Heart left ventricle (tissue), 16 donors: ENCODE measurements at regions not wholly inside any gene's neighbourhood (a gene's known extent, or its start where the extent isn't known, plus 50 kb on each side); places are given as distances from the start of the nearest gene placed in this dataset.

ENCODE experiments used
- ATAC-seq, 4 donors: fragments of 200-7000 bp; cut with Tn5 transposase; one replicate each; pipeline ENCODE4 v1.9.1; 2020 to 2022; ENCODE audit warnings: moderate library complexity in 4 of 4, mild to moderate bottlenecking in 3 of 4, moderate number of reproducible peaks in 1 of 4
- DNase-seq, 5 donors: peaks; one replicate each; pipeline ENCODE4 v3.0.0-alpha.2; 2020
- H3K27ac ChIP-seq, 12 donors: fragments of 200-600 bp; sonication (generic) in 4 of 12; one replicate each; pipeline versions ENCODE4 v1.5.0 to v1.8.0; 2016 to 2022; ENCODE audit warnings: mild to moderate bottlenecking in 2 of 12
- H3K27me3 ChIP-seq, 9 donors: fragments of 200-600 bp; sonication (generic) in 2 of 9; one replicate each; pipeline versions ENCODE4 v1.5.1 to v1.8.0; 2016 to 2022; ENCODE audit warnings: mild to moderate bottlenecking in 3 of 9
- H3K36me3 ChIP-seq, 9 donors: fragments of 200-600 bp; sonication (generic) in 2 of 9; one replicate each; pipeline versions ENCODE4 v1.5.0 to v1.8.0; 2018 to 2022; ENCODE audit warnings: mild to moderate bottlenecking in 2 of 9
- H3K4me1 ChIP-seq, 12 donors: fragments of 200-600 bp; sonication (generic) in 4 of 12; one replicate each; pipeline versions ENCODE4 v1.5.0 to v1.8.0; 2016 to 2022; ENCODE audit warnings: mild to moderate bottlenecking in 3 of 12
- H3K4me3 ChIP-seq, 12 donors: fragments of 200-600 bp; sonication (generic) in 4 of 12; one replicate each; pipeline versions ENCODE4 v1.5.0 to v1.8.0; 2017 to 2022; ENCODE audit warnings: mild to moderate bottlenecking in 9 of 12, moderate library complexity in 4 of 12
- H3K9me3 ChIP-seq, 12 donors: fragments of 200-600 bp; sonication (generic) in 4 of 12; one replicate each; pipeline versions ENCODE4 v1.5.0 to v1.8.0; 2016 to 2022; ENCODE audit warnings: mild to moderate bottlenecking in 1 of 12
- POLR2A ChIP-seq, 2 donors: fragments of 450-650 bp; IDR thresholded peaks; one replicate each; pipeline ENCODE4 v1.6.1; 2017; ENCODE audit warnings: antibody characterized with exemption in 2 of 2, mild to moderate bottlenecking in 2 of 2, moderate library complexity in 2 of 2
- WGBS, 4 donors: extraction: QIAGEN DNeasy Blood & Tissue Kit in 2 of 4; methylation state at CpG; one replicate each; pipeline versions ENCODE4 v1.1.5 to v1.1.7; 2013 to 2018; 5-methylcytosine and 5-hydroxymethylcytosine counted together
- intact Hi-C, 10 donors: fragments of 100-400 bp; cut with DNase I; formaldehyde crosslinking; loops; one replicate each; pipeline versions ENCODE4 v1.11.1 to v1.14.2; 2022
- TF ChIP-seq, protein P1 (sequence below), 12 donors: fragments of 200-600 bp; sonication (generic) in 4 of 12; IDR thresholded peaks; one replicate each; pipeline versions ENCODE4 v1.5.0 to v1.8.0; 2018 to 2022; ENCODE audit warnings: antibody characterized with exemption in 12 of 12, mild to moderate bottlenecking in 5 of 12
- donor health status: ischemic (EF 13 %, LVEDD 7.1; RV severe dilation, severe dysfunction).
- donor health status: healthy with polysubstance abuse.
- donor health status: DM: no; HTN: yes; CAD: no.
- donor health status: DM: no; HTN: no; CAD: no.
- donor health status: ischemic (EF 25% LVEDD 6.9; RV normal size, moderate dysfunction).
- donor health status: ischemic (EF 25% LVEDD 5.7; RV mildly dilated, moderate dysfunction).
- donor health status: healthy.
- donor health status: DM: yes; HTN: yes; CAD: no.
- donor health status: ischemic (EF 35%, LVEDD 5.7; RV mildly dilated, moderate dysfunction).
- donor health status: nonischemic (EF 11% LVEDD 7.7; RV severe dilation, severe dysfunction).
- donor health status: DM: yes; HTN: yes; CAD: no.
- donor health status: PGD.
- donor health status: ischemic (EF 29% LVEDD 5.4; RV normal size, mild dysfunction).
- donor health status: nonischemic (EF 23%, LVEDD 6.1; RV moderate dilation, normal function).

DNA sequence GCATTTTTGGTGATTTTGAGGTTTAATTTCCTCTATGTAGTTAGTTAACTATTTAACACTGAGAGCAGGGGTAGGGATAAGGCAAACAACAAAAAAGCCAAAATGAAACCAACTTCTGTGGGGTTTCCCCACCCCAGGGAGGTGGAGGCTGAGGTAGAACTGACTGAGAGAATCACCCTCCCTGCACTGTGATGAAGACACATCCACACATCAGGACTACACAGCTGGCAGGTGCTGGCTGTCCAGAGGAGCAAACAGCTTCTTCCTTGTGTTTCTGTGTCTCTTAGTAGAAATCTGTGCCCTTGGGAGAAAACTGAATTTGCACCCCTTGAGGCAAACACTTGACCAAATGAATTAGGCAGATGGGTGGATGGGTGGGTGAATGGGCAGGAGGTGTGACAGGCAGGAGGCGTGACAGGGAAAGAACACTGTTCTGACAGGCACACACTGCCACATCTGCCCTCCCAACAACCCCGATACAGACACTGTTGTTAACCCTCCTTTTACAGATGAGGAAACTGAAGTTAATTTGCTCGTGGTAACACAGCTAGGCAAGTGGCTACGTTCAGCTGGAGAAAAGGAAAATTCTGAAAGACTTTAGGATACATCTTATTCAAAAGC, 62.9 kb upstream of the AMZ2 start:
- no peak for TF ChIP-seq POLR2A (IDR thresholded peaks at IDR 0.05)
- TF ChIP-seq, protein P1, sequence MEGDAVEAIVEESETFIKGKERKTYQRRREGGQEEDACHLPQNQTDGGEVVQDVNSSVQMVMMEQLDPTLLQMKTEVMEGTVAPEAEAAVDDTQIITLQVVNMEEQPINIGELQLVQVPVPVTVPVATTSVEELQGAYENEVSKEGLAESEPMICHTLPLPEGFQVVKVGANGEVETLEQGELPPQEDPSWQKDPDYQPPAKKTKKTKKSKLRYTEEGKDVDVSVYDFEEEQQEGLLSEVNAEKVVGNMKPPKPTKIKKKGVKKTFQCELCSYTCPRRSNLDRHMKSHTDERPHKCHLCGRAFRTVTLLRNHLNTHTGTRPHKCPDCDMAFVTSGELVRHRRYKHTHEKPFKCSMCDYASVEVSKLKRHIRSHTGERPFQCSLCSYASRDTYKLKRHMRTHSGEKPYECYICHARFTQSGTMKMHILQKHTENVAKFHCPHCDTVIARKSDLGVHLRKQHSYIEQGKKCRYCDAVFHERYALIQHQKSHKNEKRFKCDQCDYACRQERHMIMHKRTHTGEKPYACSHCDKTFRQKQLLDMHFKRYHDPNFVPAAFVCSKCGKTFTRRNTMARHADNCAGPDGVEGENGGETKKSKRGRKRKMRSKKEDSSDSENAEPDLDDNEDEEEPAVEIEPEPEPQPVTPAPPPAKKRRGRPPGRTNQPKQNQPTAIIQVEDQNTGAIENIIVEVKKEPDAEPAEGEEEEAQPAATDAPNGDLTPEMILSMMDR (IDR thresholded peaks at IDR 0.05): no peak
- intact Hi-C loops: no loop called here
- Histone ChIP-seq H3K9me3 (no peaks in the 10 kb centered on the region), H3K4me1 (no peaks in the 10 kb centered on the region), H3K36me3 (no peaks in the 10 kb centered on the region), H3K27ac (peak overlapping the region in 1 of 12 donors; percentile 40), H3K27me3 (no peaks in the 10 kb centered on the region), H3K4me3 (peak overlapping the region in 1 of 12 donors; percentile 12)
- 88 to 95% (median 92%) methylated on average over 4 of the region's 4 CpGs for WGBS, 4 donors
- DNase-seq (no peak), ATAC-seq (no peak)

DNA sequence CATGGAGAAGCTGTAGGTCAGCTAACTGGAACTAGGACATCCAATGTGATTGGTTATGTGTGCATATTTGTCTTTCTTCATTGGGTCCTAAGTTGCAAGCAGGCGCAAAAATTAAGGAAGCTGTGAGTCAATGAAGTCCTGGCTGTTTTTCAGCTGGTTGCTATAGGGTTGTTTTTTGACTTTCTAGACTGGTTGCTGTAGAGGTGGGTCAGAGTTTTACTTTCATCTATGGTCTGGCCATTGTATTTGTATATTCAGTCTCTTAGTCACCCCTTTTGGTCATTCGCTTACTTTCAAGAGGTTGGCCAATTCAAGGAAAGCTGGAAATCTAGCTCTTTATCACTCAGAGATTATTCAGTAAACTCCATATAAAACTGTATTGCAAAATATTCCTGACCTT, 62.0 kb upstream of the AMZ2 start:
- H3K36me3 ChIP-seq: no peaks in the 10 kb centered on the region
- H3K9me3 ChIP-seq: no peaks in the 10 kb centered on the region
- no peaks in the 10 kb centered on the region for H3K4me1 ChIP-seq
- no peaks in the 10 kb centered on the region for H3K27me3 ChIP-seq
- intact Hi-C loops: no loop called here
- WGBS, 4 donors: 97% methylated on average over 2 of the region's 2 CpGs
- H3K4me3 ChIP-seq: no peak overlapping the region
- ATAC-seq (no peak), DNase-seq (no peak)
- TF ChIP-seq, protein P1 (IDR thresholded peaks at IDR 0.05): no peak
- no peak for TF ChIP-seq POLR2A (IDR thresholded peaks at IDR 0.05)
- H3K27ac ChIP-seq: no peak overlapping the region

DNA sequence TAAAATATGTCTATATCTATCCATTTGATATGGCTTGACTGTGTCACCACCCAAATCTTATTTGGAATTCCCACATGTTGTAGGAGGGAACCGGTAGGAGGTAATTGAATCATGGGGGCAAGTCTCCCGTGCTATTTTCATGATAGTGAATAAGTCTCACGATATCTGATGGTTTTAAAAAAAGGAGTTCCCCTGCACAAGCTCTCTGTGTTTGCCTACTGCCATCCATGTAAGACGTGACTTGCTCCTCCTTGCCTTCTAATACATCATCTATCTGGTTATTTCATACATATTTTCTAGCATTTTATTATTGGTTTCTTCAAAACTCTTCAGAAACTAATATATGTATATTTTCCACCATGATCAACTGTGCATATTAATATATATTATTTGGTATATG, 57.3 kb upstream of the AMZ2 start:
- H3K4me3 ChIP-seq: no peak overlapping the region
- no peak overlapping the region for H3K27ac ChIP-seq
- peaks cover 0 to 10% (median 3%) of the 10 kb centered on the region in 9 donors for H3K27me3 ChIP-seq
- no peak for DNase-seq
- H3K4me1 ChIP-seq: no peaks in the 10 kb centered on the region
- TF ChIP-seq, protein P1 (IDR thresholded peaks at IDR 0.05): no peak
- no peak for TF ChIP-seq POLR2A (IDR thresholded peaks at IDR 0.05)
- H3K9me3 ChIP-seq: no peaks in the 10 kb centered on the region
- 89 to 90% (median 89%) methylated on average over 4 of the region's 4 CpGs for WGBS, 4 donors
- no peak for ATAC-seq
- H3K36me3 ChIP-seq: no peaks in the 10 kb centered on the region
- intact Hi-C loops: no loop called here

DNA sequence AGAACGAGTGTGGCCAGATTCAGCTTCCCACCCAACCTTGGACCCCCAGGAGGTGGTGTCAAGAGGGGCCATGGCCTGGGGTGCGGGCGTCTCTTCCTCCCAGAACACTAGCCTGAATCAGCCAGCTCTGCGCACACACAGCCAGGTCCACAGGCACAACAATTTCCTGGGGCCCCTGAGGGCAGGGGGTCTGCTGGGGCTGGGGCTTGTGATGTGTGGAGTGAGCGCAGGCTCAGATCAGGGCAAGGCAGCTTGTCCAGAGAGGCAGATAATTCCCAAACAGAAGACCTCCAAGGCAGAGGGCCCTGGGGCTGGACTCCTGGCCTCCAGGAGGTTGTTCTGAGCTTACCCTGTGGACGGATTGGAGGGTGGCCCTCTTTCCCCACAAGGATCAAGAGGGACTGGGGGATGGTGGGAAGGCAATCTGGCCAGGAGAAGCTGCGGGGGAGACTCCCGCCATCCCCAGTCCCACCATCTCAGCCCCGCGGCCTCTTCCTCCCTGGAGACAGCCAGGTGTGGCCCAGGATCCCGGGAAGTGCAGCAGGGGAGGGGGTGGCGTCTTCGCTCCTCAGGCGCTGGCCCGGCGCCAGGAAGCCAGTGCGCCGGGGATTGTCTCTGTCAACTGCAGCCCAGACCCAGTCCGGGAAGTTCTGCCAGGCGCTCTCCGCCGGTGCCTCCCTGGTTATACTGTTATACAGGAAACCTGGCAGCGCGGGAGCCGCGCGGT, 52.0 kb upstream of the AMZ2 start:
- Histone ChIP-seq H3K36me3 (no peaks in the 10 kb centered on the region), H3K27ac (no peak overlapping the region), H3K27me3 (peaks cover 32 to 58% (median 39%) of the 10 kb centered on the region in 9 donors), H3K4me1 (peaks cover 10 to 51% (median 42%) of the 10 kb centered on the region in 12 donors), H3K9me3 (no peaks in the 10 kb centered on the region), H3K4me3 (peak overlapping the region; percentile 32 to 56 (median 50))
- 8 to 22% (median 15%) methylated on average over 16 to 27 of the region's 27 CpGs for WGBS, 4 donors
- TF ChIP-seq, protein P1 (IDR thresholded peaks at IDR 0.05): no peak
- no peak for TF ChIP-seq POLR2A (IDR thresholded peaks at IDR 0.05)
- intact Hi-C loops: no loop called here
- peak in 3 of 5 donors; percentile 28 to 68 (median 54) for DNase-seq
- ATAC-seq: peak in 3 of 4 donors; percentile 9 to 21 (median 13)
